ENCODE measurements at regions not wholly inside any gene's neighbourhood (a gene's known extent, or its start where the extent isn't known, plus 50 kb on each side); places are given as distances from the start of the nearest gene placed in this dataset.

- H3K27ac Mint-ChIP-seq, result no peak overlapping the region
- Histone ChIP-seq H3K36me3 (ENCODE audit: insufficient read depth, low read length) (no peaks in the 10 kb centered on the region), H3K9me3 (ENCODE audit: low read length) (no peaks in the 10 kb centered on the region), H3K27me3 (ENCODE audit: insufficient read depth, low read length, poor library complexity, severe bottlenecking) (no peaks in the 10 kb centered on the region), H3K4me3 (ENCODE audit: low read length) (no peak overlapping the region), H3K27ac (ENCODE audit: low read depth, low read length) (no peak overlapping the region), H3K4me1 (ENCODE audit: insufficient read depth, low read length) (no peaks in the 10 kb centered on the region)
- H3K4me3 Mint-ChIP-seq, result no peak overlapping the region
- H3K4me1 Mint-ChIP-seq, result no peaks in the 10 kb centered on the region
- peaks cover 0 to 3% (median 0%) of the 10 kb centered on the region in 5 donors for H3K9me3 Mint-ChIP-seq
- ChIA-PET CTCF (no interaction called here), POLR2A (no interaction called here)
- H3K36me3 Mint-ChIP-seq, result no peaks in the 10 kb centered on the region
- DNase-seq, result no peak
- peaks cover 0 to 4% of the 10 kb centered on the region in 2 donors for H3K27me3 Mint-ChIP-seq
Observed at GRCh38 chr20:40572251-40572650, 116.8 kb downstream of the MAFB start.

- Mint-ChIP-seq H3K4me1 (no peaks in the 10 kb centered on the region), H3K27ac (no peak overlapping the region), H3K27me3 (peaks cover 0 to 4% of the 10 kb centered on the region in 2 donors), H3K36me3 (no peaks in the 10 kb centered on the region), H3K9me3 (peaks cover 0 to 3% (median 0%) of the 10 kb centered on the region in 5 donors), H3K4me3 (no peak overlapping the region)
- POLR2A ChIA-PET, result no interaction called here
- Histone ChIP-seq H3K4me1 (ENCODE audit: insufficient read depth, low read length) (no peaks in the 10 kb centered on the region), H3K4me3 (ENCODE audit: low read length) (no peak overlapping the region), H3K27ac (ENCODE audit: low read depth, low read length) (no peak overlapping the region), H3K27me3 (ENCODE audit: insufficient read depth, low read length, poor library complexity, severe bottlenecking) (no peaks in the 10 kb centered on the region), H3K36me3 (ENCODE audit: insufficient read depth, low read length) (no peaks in the 10 kb centered on the region), H3K9me3 (ENCODE audit: low read length) (no peaks in the 10 kb centered on the region)
- DNase-seq, result no peak
- CTCF ChIA-PET, result no interaction called here
Observed at GRCh38 chr20:40571639-40572038, 117.4 kb downstream of the MAFB start.

DNA sequence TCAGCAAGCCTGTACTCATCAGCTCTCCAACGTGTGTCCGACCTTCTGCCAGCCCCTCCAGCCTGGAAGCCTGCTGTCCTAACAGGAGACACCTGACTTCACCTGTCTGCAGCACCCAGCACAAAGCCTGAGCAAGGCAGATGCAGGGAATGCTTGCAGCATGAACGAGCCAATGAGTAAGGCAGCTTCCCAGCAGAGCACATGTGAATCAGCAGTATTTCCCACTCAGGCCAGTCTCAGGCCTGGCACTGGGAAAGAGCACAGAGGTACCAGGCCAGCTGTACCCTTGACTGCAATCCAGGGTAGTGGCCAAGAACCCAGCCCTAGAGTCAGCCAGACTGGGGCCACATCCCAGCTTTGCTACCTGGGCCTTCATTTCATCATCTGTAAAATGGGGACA, 120.8 kb downstream of the MAFB start:
- POLR2A ChIA-PET, result no interaction called here
- H3K36me3 Mint-ChIP-seq, result no peaks in the 10 kb centered on the region

DNA sequence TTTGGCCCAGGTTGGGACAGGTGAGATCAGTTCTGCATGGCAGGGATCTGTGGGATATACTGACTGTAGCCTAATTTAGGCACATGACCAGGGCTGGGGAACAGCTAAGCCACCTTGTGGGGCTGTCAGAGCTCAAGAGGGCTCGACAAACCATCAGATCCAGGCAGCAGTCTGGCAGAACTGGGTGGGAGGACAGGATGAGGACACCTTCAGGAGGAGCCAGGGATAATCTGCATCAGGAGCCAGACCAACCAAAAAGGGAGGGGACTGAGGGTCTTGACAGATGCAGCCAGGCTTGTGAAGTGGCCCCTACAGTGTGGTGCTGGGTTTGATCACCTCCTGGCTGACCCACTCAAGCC, 123.4 kb downstream of the MAFB start:
- H3K27me3 Mint-ChIP-seq, result peaks cover 0 to 2% of the 10 kb centered on the region in 2 donors
- peaks cover 0 to 2% (median 0%) of the 10 kb centered on the region in 5 donors for H3K9me3 Mint-ChIP-seq

More for the DNA sequence above, 120.8 kb downstream of the MAFB start:
- Histone ChIP-seq H3K9me3 (ENCODE audit: low read length) (no peaks in the 10 kb centered on the region), H3K27ac (ENCODE audit: low read depth, low read length) (no peak overlapping the region), H3K36me3 (ENCODE audit: insufficient read depth, low read length) (no peaks in the 10 kb centered on the region), H3K4me3 (ENCODE audit: low read length) (no peak overlapping the region), H3K27me3 (ENCODE audit: insufficient read depth, low read length, poor library complexity, severe bottlenecking) (no peaks in the 10 kb centered on the region), H3K4me1 (ENCODE audit: insufficient read depth, low read length) (no peaks in the 10 kb centered on the region)
- DNase-seq, result no peak
- CTCF ChIA-PET, result no interaction called here
- Mint-ChIP-seq H3K4me3 (no peak overlapping the region), H3K4me1 (no peaks in the 10 kb centered on the region), H3K9me3 (peaks cover 0 to 3% (median 0%) of the 10 kb centered on the region in 5 donors), H3K27me3 (peaks cover 0 to 4% of the 10 kb centered on the region in 2 donors), H3K27ac (no peak overlapping the region)

DNA sequence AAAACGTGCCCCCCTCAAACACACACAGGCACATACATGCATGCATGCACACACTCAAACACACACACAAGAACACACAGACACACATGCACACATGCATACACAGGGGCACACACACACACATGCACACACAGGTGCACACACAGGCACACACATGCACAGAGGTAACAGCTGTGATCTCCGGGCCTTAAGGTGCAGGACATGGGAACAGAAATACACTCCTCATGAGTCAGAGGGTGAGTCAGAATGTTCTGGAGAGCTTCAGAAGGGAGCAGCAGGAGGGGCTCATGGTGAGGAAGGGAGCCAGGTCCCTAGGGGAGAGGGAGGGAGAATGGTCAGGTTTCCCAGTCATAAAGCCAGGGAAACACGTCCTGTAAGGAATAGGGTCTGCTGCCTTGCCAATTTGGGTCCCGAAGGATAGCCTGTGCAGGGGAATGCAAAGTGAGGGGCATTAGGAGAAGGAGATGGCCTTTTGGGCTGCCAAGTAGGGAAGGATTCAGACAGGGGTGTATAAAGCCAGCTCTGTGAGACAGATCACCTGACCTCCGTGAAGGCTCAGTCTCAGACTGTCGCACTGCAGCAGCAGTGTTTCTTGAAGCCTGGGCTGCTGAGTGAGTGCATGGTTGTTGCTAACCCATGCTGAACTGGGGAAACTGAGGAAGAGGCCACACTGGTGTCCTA, 123.9 kb downstream of the MAFB start:
- Mint-ChIP-seq H3K36me3 (no peaks in the 10 kb centered on the region), H3K4me1 (no peaks in the 10 kb centered on the region), H3K4me3 (no peak overlapping the region), H3K27ac (no peak overlapping the region), H3K9me3 (no peaks in the 10 kb centered on the region), H3K27me3 (peaks cover 0 to 5% of the 10 kb centered on the region in 2 donors)
- H3K27ac ChIP-seq (ENCODE audit: low read depth, low read length), result no peak overlapping the region
- POLR2A ChIA-PET, result no interaction called here
- no peaks in the 10 kb centered on the region for H3K27me3 ChIP-seq (ENCODE audit: insufficient read depth, low read length, poor library complexity, severe bottlenecking)
- no peaks in the 10 kb centered on the region for H3K4me1 ChIP-seq (ENCODE audit: insufficient read depth, low read length)
- H3K36me3 ChIP-seq (ENCODE audit: insufficient read depth, low read length), result no peaks in the 10 kb centered on the region
- no peak for DNase-seq
- H3K9me3 ChIP-seq (ENCODE audit: low read length), result no peaks in the 10 kb centered on the region
- no peak overlapping the region for H3K4me3 ChIP-seq (ENCODE audit: low read length)
- CTCF ChIA-PET, result no interaction called here

More for the DNA sequence above, 123.4 kb downstream of the MAFB start:
- Mint-ChIP-seq H3K36me3 (no peaks in the 10 kb centered on the region), H3K4me1 (no peaks in the 10 kb centered on the region), H3K27ac (peak overlapping the region in 1 of 8 donors; percentile 91), H3K4me3 (no peak overlapping the region)
- DNase-seq, result no peak
- POLR2A ChIA-PET, result no interaction called here
- no peaks in the 10 kb centered on the region for H3K36me3 ChIP-seq (ENCODE audit: insufficient read depth, low read length)
- CTCF ChIA-PET, result no interaction called here
- no peaks in the 10 kb centered on the region for H3K9me3 ChIP-seq (ENCODE audit: low read length)
- no peaks in the 10 kb centered on the region for H3K27me3 ChIP-seq (ENCODE audit: insufficient read depth, low read length, poor library complexity, severe bottlenecking)
- no peak overlapping the region for H3K27ac ChIP-seq (ENCODE audit: low read depth, low read length)
- no peaks in the 10 kb centered on the region for H3K4me1 ChIP-seq (ENCODE audit: insufficient read depth, low read length)
- H3K4me3 ChIP-seq (ENCODE audit: low read length), result no peak overlapping the region

DNA sequence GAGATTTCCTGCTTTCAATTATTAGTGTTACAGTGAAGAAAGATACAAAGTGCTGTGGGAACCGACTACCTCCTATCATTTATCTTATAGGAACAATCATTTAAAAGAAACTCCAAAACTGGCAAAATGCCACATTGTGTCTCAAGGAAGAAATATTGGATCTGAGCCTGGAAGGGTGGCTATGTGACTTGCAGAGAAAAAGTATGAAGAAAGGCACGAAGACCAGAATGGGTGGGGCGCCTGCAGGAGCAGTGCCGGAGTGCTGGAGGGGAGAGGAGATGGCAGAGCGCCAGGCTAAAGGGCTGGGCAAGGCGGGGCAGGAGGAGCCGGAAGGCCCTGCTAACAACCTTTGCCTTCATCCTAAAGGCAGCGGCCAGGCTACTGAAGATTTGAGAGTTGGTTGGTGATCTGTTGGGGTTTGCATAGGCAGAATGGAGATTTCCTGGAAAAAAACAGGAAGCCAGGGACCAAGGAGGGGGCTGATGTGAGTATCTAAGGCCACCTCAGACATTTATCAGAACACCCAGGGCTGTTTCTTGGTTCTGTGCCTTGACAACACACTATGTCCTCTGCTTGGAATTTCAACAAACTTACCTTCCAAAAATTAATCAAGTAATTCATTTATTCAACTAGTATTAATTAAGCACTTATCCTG, 125.6 kb downstream of the MAFB start:
- H3K9me3 ChIP-seq (ENCODE audit: low read length), result no peaks in the 10 kb centered on the region
- Mint-ChIP-seq H3K27me3 (peaks cover 0 to 5% of the 10 kb centered on the region in 2 donors), H3K36me3 (no peaks in the 10 kb centered on the region), H3K27ac (no peak overlapping the region), H3K4me1 (no peaks in the 10 kb centered on the region), H3K9me3 (no peaks in the 10 kb centered on the region), H3K4me3 (no peak overlapping the region)
- H3K36me3 ChIP-seq (ENCODE audit: insufficient read depth, low read length), result no peaks in the 10 kb centered on the region
- CTCF ChIA-PET, result interaction anchor here (1.4 kb wide), 1 partner anchor 14 kb away, joined by 3 read pairs; no protein-coding TSS in a partner anchor
- no peaks in the 10 kb centered on the region for H3K4me1 ChIP-seq (ENCODE audit: insufficient read depth, low read length)
- no peaks in the 10 kb centered on the region for H3K27me3 ChIP-seq (ENCODE audit: insufficient read depth, low read length, poor library complexity, severe bottlenecking)
- no peak overlapping the region for H3K27ac ChIP-seq (ENCODE audit: low read depth, low read length)
- H3K4me3 ChIP-seq (ENCODE audit: low read length), result no peak overlapping the region
- POLR2A ChIA-PET, result no interaction called here
- DNase-seq, result no peak

DNA sequence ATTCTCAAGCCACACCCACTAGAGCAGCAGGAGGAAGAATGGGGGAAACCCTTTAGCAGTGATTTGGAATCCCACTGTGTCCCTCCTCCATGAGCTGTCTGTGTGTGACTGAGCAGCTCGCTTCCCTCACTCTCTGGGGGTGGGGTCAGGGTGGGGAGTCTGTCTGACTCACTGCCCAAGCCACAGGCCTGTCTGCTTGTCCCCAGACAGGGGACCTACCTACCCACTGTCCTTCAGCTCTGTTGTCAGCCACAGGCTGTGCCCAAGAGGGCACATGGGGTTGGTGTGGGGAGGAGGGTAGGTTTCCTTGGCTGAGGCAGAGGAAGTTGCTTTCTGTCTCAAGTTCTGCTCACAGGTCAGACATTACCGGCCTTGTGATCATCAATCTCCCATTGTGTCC, 127.0 kb downstream of the MAFB start:
- no peaks in the 10 kb centered on the region for H3K4me1 ChIP-seq (ENCODE audit: insufficient read depth, low read length)
- H3K4me1 Mint-ChIP-seq, result no peaks in the 10 kb centered on the region
- H3K27me3 ChIP-seq (ENCODE audit: insufficient read depth, low read length, poor library complexity, severe bottlenecking), result no peaks in the 10 kb centered on the region
- no peaks in the 10 kb centered on the region for H3K9me3 ChIP-seq (ENCODE audit: low read length)
- CTCF ChIA-PET, result no interaction called here
- H3K36me3 Mint-ChIP-seq, result no peaks in the 10 kb centered on the region
- no peak overlapping the region for H3K4me3 ChIP-seq (ENCODE audit: low read length)
- H3K36me3 ChIP-seq (ENCODE audit: insufficient read depth, low read length), result no peaks in the 10 kb centered on the region
- POLR2A ChIA-PET, result no interaction called here
- no peaks in the 10 kb centered on the region for H3K9me3 Mint-ChIP-seq
- no peak for DNase-seq
- peaks cover 0 to 3% of the 10 kb centered on the region in 2 donors for H3K27me3 Mint-ChIP-seq
- H3K27ac Mint-ChIP-seq, result no peak overlapping the region
- H3K27ac ChIP-seq (ENCODE audit: low read depth, low read length), result no peak overlapping the region
- H3K4me3 Mint-ChIP-seq, result no peak overlapping the region

- POLR2A ChIA-PET, result no interaction called here
- CTCF ChIA-PET, result no interaction called here
Observed at GRCh38 chr20:40561187-40561586, 127.8 kb downstream of the MAFB start.

More at GRCh38 chr20:40561187-40561586, 127.8 kb downstream of the MAFB start:
- H3K4me1 ChIP-seq (ENCODE audit: insufficient read depth, low read length), result no peaks in the 10 kb centered on the region
- DNase-seq, result no peak
- Mint-ChIP-seq H3K9me3 (no peaks in the 10 kb centered on the region), H3K36me3 (no peaks in the 10 kb centered on the region), H3K27ac (no peak overlapping the region), H3K4me1 (no peaks in the 10 kb centered on the region), H3K4me3 (no peak overlapping the region), H3K27me3 (peaks cover 0 to 3% of the 10 kb centered on the region in 2 donors)
- H3K36me3 ChIP-seq (ENCODE audit: insufficient read depth, low read length), result no peaks in the 10 kb centered on the region
- no peaks in the 10 kb centered on the region for H3K27me3 ChIP-seq (ENCODE audit: insufficient read depth, low read length, poor library complexity, severe bottlenecking)
- H3K4me3 ChIP-seq (ENCODE audit: low read length), result no peak overlapping the region
- no peak overlapping the region for H3K27ac ChIP-seq (ENCODE audit: low read depth, low read length)
- no peaks in the 10 kb centered on the region for H3K9me3 ChIP-seq (ENCODE audit: low read length)
